ENCODE measurements at regions not wholly inside any gene's neighbourhood (a gene's known extent, or its start where the extent isn't known, plus 50 kb on each side); places are given as distances from the start of the nearest gene placed in this dataset.

DNA sequence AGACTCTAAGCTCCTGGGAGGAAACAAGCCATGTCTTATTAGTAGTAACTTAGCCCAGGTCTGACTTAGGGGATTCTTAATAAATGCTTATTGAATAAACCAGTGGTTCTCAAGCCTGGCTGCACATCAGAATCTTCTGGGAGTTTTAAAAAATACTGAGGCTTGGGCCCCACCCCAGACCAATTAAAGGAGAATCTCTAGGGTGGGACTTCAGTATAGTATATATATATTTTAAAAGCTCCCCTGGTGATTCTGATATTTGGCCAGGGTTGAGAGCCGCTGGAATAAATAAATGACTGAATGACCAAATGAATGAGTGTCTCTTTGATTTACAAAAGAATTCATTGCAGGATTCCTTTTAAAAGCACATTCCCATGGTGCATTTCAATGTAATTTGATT lies 151.5 kb upstream of the GSC start:
- DNase-seq (ENCODE audit: insufficient read length, low spot score, missing footprints), result no peak
- Histone ChIP-seq H2AFZ (ENCODE audit: low read length) (no peak overlapping the region), H3K27ac (ENCODE audit: low read depth, low read length) (no peak overlapping the region), H3K9me3 (ENCODE audit: low read depth, low read length) (no peaks in the 10 kb centered on the region), H3K36me3 (ENCODE audit: insufficient read depth, low read length) (no peaks in the 10 kb centered on the region), H3K4me3 (ENCODE audit: insufficient read depth, low read length) (no peak overlapping the region), H3K4me2 (ENCODE audit: insufficient read depth, low read length) (no peak overlapping the region), H4K20me1 (ENCODE audit: insufficient read depth, low read length) (no peaks in the 10 kb centered on the region), H3K79me2 (ENCODE audit: insufficient read depth, low read length) (no peaks in the 10 kb centered on the region), H3K4me1 (ENCODE audit: insufficient read depth, low read length) (no peaks in the 10 kb centered on the region), H3K27me3 (ENCODE audit: insufficient read depth, low read length) (no peaks in the 10 kb centered on the region)
- TF ChIP-seq, protein P1, sequence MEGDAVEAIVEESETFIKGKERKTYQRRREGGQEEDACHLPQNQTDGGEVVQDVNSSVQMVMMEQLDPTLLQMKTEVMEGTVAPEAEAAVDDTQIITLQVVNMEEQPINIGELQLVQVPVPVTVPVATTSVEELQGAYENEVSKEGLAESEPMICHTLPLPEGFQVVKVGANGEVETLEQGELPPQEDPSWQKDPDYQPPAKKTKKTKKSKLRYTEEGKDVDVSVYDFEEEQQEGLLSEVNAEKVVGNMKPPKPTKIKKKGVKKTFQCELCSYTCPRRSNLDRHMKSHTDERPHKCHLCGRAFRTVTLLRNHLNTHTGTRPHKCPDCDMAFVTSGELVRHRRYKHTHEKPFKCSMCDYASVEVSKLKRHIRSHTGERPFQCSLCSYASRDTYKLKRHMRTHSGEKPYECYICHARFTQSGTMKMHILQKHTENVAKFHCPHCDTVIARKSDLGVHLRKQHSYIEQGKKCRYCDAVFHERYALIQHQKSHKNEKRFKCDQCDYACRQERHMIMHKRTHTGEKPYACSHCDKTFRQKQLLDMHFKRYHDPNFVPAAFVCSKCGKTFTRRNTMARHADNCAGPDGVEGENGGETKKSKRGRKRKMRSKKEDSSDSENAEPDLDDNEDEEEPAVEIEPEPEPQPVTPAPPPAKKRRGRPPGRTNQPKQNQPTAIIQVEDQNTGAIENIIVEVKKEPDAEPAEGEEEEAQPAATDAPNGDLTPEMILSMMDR (IDR thresholded peaks at IDR 0.05; ENCODE audit: extremely low read depth, low read depth, low read length), result no peak

DNA sequence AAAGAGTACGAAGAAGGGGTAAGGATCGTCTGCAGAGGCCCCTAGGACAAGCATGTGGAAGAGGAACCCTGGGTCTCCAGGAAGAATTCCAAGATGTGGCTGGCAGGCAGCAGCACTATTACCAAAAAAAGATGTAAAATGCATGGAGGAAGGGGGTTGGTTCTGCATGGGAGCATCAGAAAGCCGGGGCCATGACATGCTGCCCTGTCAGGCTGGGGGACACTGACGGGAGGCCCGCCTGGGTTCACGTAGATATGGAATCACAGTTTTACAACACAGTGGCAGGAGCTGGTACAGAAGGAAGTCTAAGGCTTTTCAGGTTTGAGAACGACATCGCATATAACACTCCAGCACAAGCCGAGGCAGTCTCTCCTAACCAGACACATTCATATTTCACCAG lies 150.0 kb upstream of the GSC start:
- H3K36me3 ChIP-seq (ENCODE audit: insufficient read depth, low read length), result no peaks in the 10 kb centered on the region
- H3K27me3 ChIP-seq (ENCODE audit: insufficient read depth, low read length), result no peaks in the 10 kb centered on the region
- H3K4me3 ChIP-seq (ENCODE audit: insufficient read depth, low read length), result no peak overlapping the region
- no peak overlapping the region for H3K4me2 ChIP-seq (ENCODE audit: insufficient read depth, low read length)
- H3K79me2 ChIP-seq (ENCODE audit: insufficient read depth, low read length), result no peaks in the 10 kb centered on the region
- H3K4me1 ChIP-seq (ENCODE audit: insufficient read depth, low read length), result no peaks in the 10 kb centered on the region
- no peak for DNase-seq (ENCODE audit: insufficient read length, low spot score, missing footprints)
- H3K27ac ChIP-seq (ENCODE audit: low read depth, low read length), result no peak overlapping the region
- H4K20me1 ChIP-seq (ENCODE audit: insufficient read depth, low read length), result no peaks in the 10 kb centered on the region
- no peaks in the 10 kb centered on the region for H3K9me3 ChIP-seq (ENCODE audit: low read depth, low read length)
- TF ChIP-seq, protein P1 (IDR thresholded peaks at IDR 0.05; ENCODE audit: extremely low read depth, low read depth, low read length), result no peak
- no peak overlapping the region for H2AFZ ChIP-seq (ENCODE audit: low read length)

DNA sequence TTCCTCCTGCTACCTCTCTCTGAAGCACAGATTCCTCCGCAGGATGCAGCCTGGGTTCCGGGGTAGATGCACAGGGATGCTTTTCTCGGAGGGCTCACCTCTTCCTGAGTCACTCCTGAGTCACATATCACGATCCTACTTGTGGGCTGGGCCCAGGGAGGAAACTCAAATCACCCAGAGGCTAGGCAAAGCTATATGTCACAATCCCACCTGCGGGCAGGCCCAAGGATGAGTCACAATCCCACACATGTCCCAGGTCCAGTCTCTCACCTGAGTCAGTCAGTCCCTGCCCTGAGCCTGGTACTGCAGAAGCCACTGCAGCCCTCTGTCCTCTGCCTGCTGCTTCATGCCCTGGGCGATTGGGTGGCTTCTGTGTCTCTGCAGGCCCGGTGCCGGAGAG lies 149.0 kb upstream of the GSC start:
- Histone ChIP-seq H2AFZ (ENCODE audit: low read length) (no peak overlapping the region), H3K9me3 (ENCODE audit: low read depth, low read length) (no peaks in the 10 kb centered on the region), H3K27ac (ENCODE audit: low read depth, low read length) (no peak overlapping the region), H3K4me1 (ENCODE audit: insufficient read depth, low read length) (no peaks in the 10 kb centered on the region), H3K4me3 (ENCODE audit: insufficient read depth, low read length) (no peak overlapping the region), H3K27me3 (ENCODE audit: insufficient read depth, low read length) (no peaks in the 10 kb centered on the region), H3K36me3 (ENCODE audit: insufficient read depth, low read length) (no peaks in the 10 kb centered on the region), H3K4me2 (ENCODE audit: insufficient read depth, low read length) (no peak overlapping the region), H4K20me1 (ENCODE audit: insufficient read depth, low read length) (no peaks in the 10 kb centered on the region), H3K79me2 (ENCODE audit: insufficient read depth, low read length) (no peaks in the 10 kb centered on the region)
- TF ChIP-seq, protein P1 (IDR thresholded peaks at IDR 0.05; ENCODE audit: extremely low read depth, low read depth, low read length), result no peak
- no peak for DNase-seq (ENCODE audit: insufficient read length, low spot score, missing footprints)

DNA sequence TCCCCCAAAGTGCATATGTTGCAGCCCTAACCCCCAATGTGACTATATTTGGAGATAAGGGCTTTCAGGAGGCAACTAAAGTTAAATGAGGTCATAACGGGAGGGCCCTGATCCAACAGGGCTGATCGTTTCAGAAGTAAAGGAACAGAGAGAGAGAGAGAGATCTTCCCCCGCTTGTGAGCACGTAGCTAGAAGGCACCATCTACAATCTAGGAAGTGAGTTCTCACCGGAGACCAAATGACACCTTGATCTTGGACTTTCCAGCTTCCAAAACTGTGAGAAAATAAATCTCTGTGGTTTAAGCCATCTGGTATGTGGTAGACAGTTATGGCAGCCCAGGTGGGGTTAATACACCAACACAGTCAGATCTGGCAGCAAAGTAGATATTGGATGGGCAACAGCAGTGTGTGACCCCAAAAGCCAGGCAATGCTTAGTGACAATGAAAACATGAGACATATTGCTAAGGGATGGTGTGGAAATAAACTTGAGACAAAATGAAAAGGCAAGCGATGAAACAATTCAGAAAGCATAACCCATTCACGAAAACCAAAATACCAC lies 147.2 kb upstream of the GSC start:
- no peak overlapping the region for H3K27ac ChIP-seq (ENCODE audit: low read depth, low read length)
- no peaks in the 10 kb centered on the region for H3K9me3 ChIP-seq (ENCODE audit: low read depth, low read length)
- H3K4me1 ChIP-seq (ENCODE audit: insufficient read depth, low read length), result no peaks in the 10 kb centered on the region
- H3K27me3 ChIP-seq (ENCODE audit: insufficient read depth, low read length), result no peaks in the 10 kb centered on the region
- no peaks in the 10 kb centered on the region for H3K36me3 ChIP-seq (ENCODE audit: insufficient read depth, low read length)
- no peak for DNase-seq (ENCODE audit: insufficient read length, low spot score, missing footprints)
- no peaks in the 10 kb centered on the region for H4K20me1 ChIP-seq (ENCODE audit: insufficient read depth, low read length)
- TF ChIP-seq, protein P1 (IDR thresholded peaks at IDR 0.05; ENCODE audit: extremely low read depth, low read depth, low read length), result no peak
- no peak overlapping the region for H3K4me3 ChIP-seq (ENCODE audit: insufficient read depth, low read length)
- no peak overlapping the region for H3K4me2 ChIP-seq (ENCODE audit: insufficient read depth, low read length)
- no peak overlapping the region for H2AFZ ChIP-seq (ENCODE audit: low read length)
- H3K79me2 ChIP-seq (ENCODE audit: insufficient read depth, low read length), result no peaks in the 10 kb centered on the region
